ENCODE measurements at regions not wholly inside any gene's neighbourhood (a gene's known extent, or its start where the extent isn't known, plus 50 kb on each side); places are given as distances from the start of the nearest gene placed in this dataset.

- Histone ChIP-seq H3K36me3 (ENCODE audit: control insufficient read depth, insufficient read depth, low read length) (no peaks in the 10 kb centered on the region), H3K14ac (replicated peaks; ENCODE audit: low read depth, low read length) (no peak overlapping the region), H3K27me3 (ENCODE audit: control insufficient read depth, insufficient read depth, low read length) (no peaks in the 10 kb centered on the region; the same call in 1 of the 2 replicates), H3K23ac (ENCODE audit: low read depth, low read length) (no peak overlapping the region), H2BK15ac (ENCODE audit: low read depth, low read length) (no peak overlapping the region), H3K4ac (ENCODE audit: low read depth, low read length) (no peak overlapping the region), H2BK20ac (ENCODE audit: low read depth, low read length) (no peak overlapping the region), H2AK9ac (replicated peaks; ENCODE audit: low read depth, low read length, poor library complexity) (no peak overlapping the region), H3K27ac (ENCODE audit: insufficient read depth, low read length) (no peak overlapping the region), H3K4me2 (ENCODE audit: low read depth, low read length) (no peak overlapping the region), H4K8ac (ENCODE audit: low read depth in 2 of 2, low read length in 2 of 2) (no peak overlapping the region), H4K5ac (ENCODE audit: low read depth, low read length) (no peak overlapping the region), H3K18ac (ENCODE audit: low read depth, low read length) (no peak overlapping the region), H2BK120ac (ENCODE audit: low read depth, low read length) (no peak overlapping the region), H2AK5ac (ENCODE audit: low read depth, low read length) (no peak overlapping the region), H4K91ac (ENCODE audit: insufficient read depth, low read depth, low read length) (no peak overlapping the region), H3K9me3 (ENCODE audit: control insufficient read depth, insufficient read depth, low read length) (peaks cover 26% of the 10 kb centered on the region), H2AFZ (replicated peaks; ENCODE audit: low read length, poor library complexity) (no peak overlapping the region), H3K9ac (ENCODE audit: low read depth, low read length) (no peak overlapping the region), H3K4me3 (ENCODE audit: insufficient read depth, low read depth, low read length) (no peak overlapping the region), H3K56ac (ENCODE audit: extremely low read depth, insufficient read depth, low read length) (no peak overlapping the region), H3K4me1 (ENCODE audit: control insufficient read depth, insufficient read depth, low read length) (no peaks in the 10 kb centered on the region), H3K79me1 (ENCODE audit: low read depth in 1 of 2, low read length in 2 of 2) (no peaks in the 10 kb centered on the region), H3K9me1 (ENCODE audit: insufficient read depth, low read length) (no peaks in the 10 kb centered on the region), H2BK5ac (ENCODE audit: low read depth, low read length, poor library complexity, severe bottlenecking) (no peak overlapping the region), H4K20me1 (ENCODE audit: insufficient read depth, low read length) (no peaks in the 10 kb centered on the region)
- dilution Hi-C loops (cut with HindIII; ENCODE audit: low sequenced_read_pairs, unreplicated experiment) (no loop called here), in situ Hi-C loops (cut with MboI; ENCODE audit: low sequenced_read_pairs) (no loop called here), intact Hi-C loops (cut with micrococcal nuclease) (no loop called here)
- BruUV-seq (replicated peaks): no TSS peak
- no peak for ATAC-seq (ENCODE audit: low read depth)
- no peak for TF ChIP-seq USF2 (IDR thresholded peaks at IDR 0.05; ENCODE audit: low read depth, low read length)
- TF ChIP-seq SMC3 (IDR thresholded peaks at IDR 0.05; ENCODE audit: low read depth, low read length): no peak
- TF ChIP-seq MXI1 (IDR thresholded peaks at IDR 0.05; ENCODE audit: borderline replicate concordance, low read depth, low read length): no peak
- TF ChIP-seq, protein P1, sequence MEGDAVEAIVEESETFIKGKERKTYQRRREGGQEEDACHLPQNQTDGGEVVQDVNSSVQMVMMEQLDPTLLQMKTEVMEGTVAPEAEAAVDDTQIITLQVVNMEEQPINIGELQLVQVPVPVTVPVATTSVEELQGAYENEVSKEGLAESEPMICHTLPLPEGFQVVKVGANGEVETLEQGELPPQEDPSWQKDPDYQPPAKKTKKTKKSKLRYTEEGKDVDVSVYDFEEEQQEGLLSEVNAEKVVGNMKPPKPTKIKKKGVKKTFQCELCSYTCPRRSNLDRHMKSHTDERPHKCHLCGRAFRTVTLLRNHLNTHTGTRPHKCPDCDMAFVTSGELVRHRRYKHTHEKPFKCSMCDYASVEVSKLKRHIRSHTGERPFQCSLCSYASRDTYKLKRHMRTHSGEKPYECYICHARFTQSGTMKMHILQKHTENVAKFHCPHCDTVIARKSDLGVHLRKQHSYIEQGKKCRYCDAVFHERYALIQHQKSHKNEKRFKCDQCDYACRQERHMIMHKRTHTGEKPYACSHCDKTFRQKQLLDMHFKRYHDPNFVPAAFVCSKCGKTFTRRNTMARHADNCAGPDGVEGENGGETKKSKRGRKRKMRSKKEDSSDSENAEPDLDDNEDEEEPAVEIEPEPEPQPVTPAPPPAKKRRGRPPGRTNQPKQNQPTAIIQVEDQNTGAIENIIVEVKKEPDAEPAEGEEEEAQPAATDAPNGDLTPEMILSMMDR (conservative IDR thresholded peaks at IDR 0.05; ENCODE audit: low read depth, low read length): no peak
- TF ChIP-seq MAFK (IDR thresholded peaks at IDR 0.05; ENCODE audit: low read depth, low read length): no peak
- TF ChIP-seq FOS (IDR thresholded peaks at IDR 0.05; ENCODE audit: low read depth, low read length): no peak
- no peak for TF ChIP-seq MAZ (IDR thresholded peaks at IDR 0.05; ENCODE audit: borderline replicate concordance, low read depth, low read length)
- TF ChIP-seq NFE2L2 (IDR thresholded peaks at IDR 0.05; ENCODE audit: low read depth, low read length): no peak
- TF ChIP-seq RAD21 (IDR thresholded peaks at IDR 0.05; ENCODE audit: low read length): no peak
- TF ChIP-seq CHD1 (IDR thresholded peaks at IDR 0.05; ENCODE audit: low read depth, low read length): no peak
- TF ChIP-seq RCOR1 (IDR thresholded peaks at IDR 0.05; ENCODE audit: insufficient replicate concordance, low read length): no peak
- TF ChIP-seq CEBPB (IDR thresholded peaks at IDR 0.05; ENCODE audit: low read depth, low read length): no peak
- no peak for TF ChIP-seq BHLHE40 (IDR thresholded peaks at IDR 0.05; ENCODE audit: low read depth, low read length)
- TF ChIP-seq RFX5 (IDR thresholded peaks at IDR 0.05; ENCODE audit: low read depth, low read length): no peak
- no peak for TF ChIP-seq POLR2A (IDR thresholded peaks at IDR 0.05; ENCODE audit: low read depth, low read length)
- TF ChIP-seq ELK1 (IDR thresholded peaks at IDR 0.05; ENCODE audit: borderline replicate concordance, low read depth, low read length): no peak
- POLR2A ChIA-PET (ENCODE audit: unreplicated experiment): no interaction called here
- WGBS, 2 experiments (ENCODE audit: extremely low coverage in 2 of 2, insufficient read length in 1 of 2): no CpG with 5 or more reads among the region's 7 CpGs
- no peak for DNase-seq
- CTCF ChIA-PET: no interaction called here
Observed at GRCh38 chr22:49663823-49664222, 163.8 kb downstream of the BRD1 start.

All from IMR-90 (cell line).